Progenitor cell of endocrine pancreas (in vitro differentiated cells): ENCODE measurements at regions not wholly inside any gene's neighbourhood (a gene's known extent, or its start where the extent isn't known, plus 50 kb on each side); places are given as distances from the start of the nearest gene placed in this dataset.

Source experiments
- DNase-seq: peaks from one replicate; pipeline ENCODE4 v3.0.0; 2021; ENCODE audit warnings: low spot score; ENCODE audit not compliant: unreplicated experiment
- H3K27ac Mint-ChIP-seq: 2 replicates; pipeline ENCODE4 v1.8.0; 2021; ENCODE audit warnings: mild to moderate bottlenecking, moderate library complexity, mixed read lengths
- H3K27me3 Mint-ChIP-seq: 2 replicates; pipeline ENCODE4 v1.8.0; 2021; ENCODE audit warnings: mixed read lengths
- H3K36me3 Mint-ChIP-seq: 2 replicates; pipeline ENCODE4 v1.8.0; 2022; ENCODE audit warnings: mixed read lengths; ENCODE audit not compliant: insufficient read depth
- H3K4me1 Mint-ChIP-seq: 2 replicates; pipeline ENCODE4 v1.8.0; 2021; ENCODE audit warnings: low read depth, mixed read lengths
- H3K4me3 Mint-ChIP-seq: 2 replicates; pipeline ENCODE4 v1.8.0; 2021; ENCODE audit warnings: low read depth, mild to moderate bottlenecking, moderate library complexity, mixed read lengths
- H3K9me3 Mint-ChIP-seq: 2 replicates; pipeline ENCODE4 v1.8.0; 2021; ENCODE audit warnings: low read depth, mixed read lengths
- TF ChIP-seq, protein P1 (sequence below): fragments of 200-600 bp; sonication (generic); IDR thresholded peaks from one replicate; pipeline ENCODE4 v1.5.0; 2021; ENCODE audit warnings: antibody characterized with exemption, mild to moderate bottlenecking; ENCODE audit not compliant: unreplicated experiment

DNA sequence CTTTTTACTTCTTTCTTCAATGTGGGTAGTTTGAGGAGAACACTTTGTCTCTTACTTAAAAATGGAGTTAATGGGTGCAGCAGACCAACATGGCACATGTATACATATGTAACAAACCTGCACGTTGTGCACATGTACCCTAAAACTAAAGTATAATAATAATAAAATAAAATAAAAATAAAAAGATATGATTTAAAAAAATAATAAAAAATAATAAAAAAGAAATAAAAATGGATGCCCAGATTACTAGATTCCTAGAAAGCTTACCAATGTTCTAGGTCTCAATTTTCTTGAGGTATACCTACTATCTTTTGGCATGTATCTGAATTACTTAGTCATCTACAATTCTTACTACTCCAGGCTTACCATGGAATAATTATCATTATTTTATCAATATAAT lies 2001.6 kb upstream of the CDH9 start:
- no peak for DNase-seq
- no peaks in the 10 kb centered on the region for H3K27me3 Mint-ChIP-seq
- TF ChIP-seq, protein P1, sequence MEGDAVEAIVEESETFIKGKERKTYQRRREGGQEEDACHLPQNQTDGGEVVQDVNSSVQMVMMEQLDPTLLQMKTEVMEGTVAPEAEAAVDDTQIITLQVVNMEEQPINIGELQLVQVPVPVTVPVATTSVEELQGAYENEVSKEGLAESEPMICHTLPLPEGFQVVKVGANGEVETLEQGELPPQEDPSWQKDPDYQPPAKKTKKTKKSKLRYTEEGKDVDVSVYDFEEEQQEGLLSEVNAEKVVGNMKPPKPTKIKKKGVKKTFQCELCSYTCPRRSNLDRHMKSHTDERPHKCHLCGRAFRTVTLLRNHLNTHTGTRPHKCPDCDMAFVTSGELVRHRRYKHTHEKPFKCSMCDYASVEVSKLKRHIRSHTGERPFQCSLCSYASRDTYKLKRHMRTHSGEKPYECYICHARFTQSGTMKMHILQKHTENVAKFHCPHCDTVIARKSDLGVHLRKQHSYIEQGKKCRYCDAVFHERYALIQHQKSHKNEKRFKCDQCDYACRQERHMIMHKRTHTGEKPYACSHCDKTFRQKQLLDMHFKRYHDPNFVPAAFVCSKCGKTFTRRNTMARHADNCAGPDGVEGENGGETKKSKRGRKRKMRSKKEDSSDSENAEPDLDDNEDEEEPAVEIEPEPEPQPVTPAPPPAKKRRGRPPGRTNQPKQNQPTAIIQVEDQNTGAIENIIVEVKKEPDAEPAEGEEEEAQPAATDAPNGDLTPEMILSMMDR = no peak
- H3K9me3 Mint-ChIP-seq = no peaks in the 10 kb centered on the region
- H3K4me1 Mint-ChIP-seq = no peaks in the 10 kb centered on the region
- H3K27ac Mint-ChIP-seq = no peak overlapping the region
- no peaks in the 10 kb centered on the region for H3K36me3 Mint-ChIP-seq
- H3K4me3 Mint-ChIP-seq = no peak overlapping the region

GRCh38 chr5:29037716-29038115 lies 1999.3 kb upstream of the CDH9 start:
- Mint-ChIP-seq H3K4me3 (no peak overlapping the region), H3K27ac (no peak overlapping the region), H3K9me3 (no peaks in the 10 kb centered on the region), H3K4me1 (no peaks in the 10 kb centered on the region), H3K36me3 (no peaks in the 10 kb centered on the region), H3K27me3 (no peaks in the 10 kb centered on the region)
- TF ChIP-seq, protein P1 = no peak
- no peak for DNase-seq

- Mint-ChIP-seq H3K9me3 (no peaks in the 10 kb centered on the region), H3K4me3 (no peak overlapping the region), H3K4me1 (no peaks in the 10 kb centered on the region), H3K36me3 (no peaks in the 10 kb centered on the region), H3K27ac (no peak overlapping the region), H3K27me3 (no peaks in the 10 kb centered on the region)
- no peak for DNase-seq
- TF ChIP-seq, protein P1 = no peak
Measured at GRCh38 chr5:29024052-29024451, 1985.7 kb upstream of the CDH9 start.

- TF ChIP-seq, protein P1 = no peak
- Mint-ChIP-seq H3K27me3 (no peaks in the 10 kb centered on the region), H3K4me3 (no peak overlapping the region), H3K9me3 (no peaks in the 10 kb centered on the region), H3K36me3 (no peaks in the 10 kb centered on the region), H3K27ac (no peak overlapping the region), H3K4me1 (no peaks in the 10 kb centered on the region)
- no peak for DNase-seq
Measured at GRCh38 chr5:29023541-29023940, 1985.2 kb upstream of the CDH9 start.

DNA sequence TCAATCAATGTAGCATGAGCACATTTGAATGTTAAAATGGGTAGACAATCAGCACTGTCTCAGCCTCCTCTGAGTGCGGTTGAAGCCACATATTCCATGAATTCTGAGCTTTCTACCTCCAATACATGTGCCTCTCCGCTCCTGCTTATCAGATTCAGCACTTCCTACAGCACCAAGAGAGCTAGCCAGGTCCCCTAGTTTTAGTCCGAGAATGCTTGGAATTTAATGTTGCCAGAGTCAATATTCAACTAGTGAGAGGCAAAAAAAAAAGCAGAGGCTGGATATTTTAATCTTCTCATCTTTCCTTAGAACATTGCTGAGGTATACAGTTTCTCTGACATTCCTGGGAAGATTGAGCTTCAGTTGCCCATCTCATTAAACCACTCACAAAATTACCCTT lies 1979.1 kb upstream of the CDH9 start:
- no peaks in the 10 kb centered on the region for H3K36me3 Mint-ChIP-seq
- TF ChIP-seq, protein P1 = no peak
- H3K27me3 Mint-ChIP-seq = no peaks in the 10 kb centered on the region
- peaks cover 7% of the 10 kb centered on the region for H3K4me1 Mint-ChIP-seq
- H3K27ac Mint-ChIP-seq = no peak overlapping the region
- H3K4me3 Mint-ChIP-seq = no peak overlapping the region
- H3K9me3 Mint-ChIP-seq = no peaks in the 10 kb centered on the region
- no peak for DNase-seq

DNA sequence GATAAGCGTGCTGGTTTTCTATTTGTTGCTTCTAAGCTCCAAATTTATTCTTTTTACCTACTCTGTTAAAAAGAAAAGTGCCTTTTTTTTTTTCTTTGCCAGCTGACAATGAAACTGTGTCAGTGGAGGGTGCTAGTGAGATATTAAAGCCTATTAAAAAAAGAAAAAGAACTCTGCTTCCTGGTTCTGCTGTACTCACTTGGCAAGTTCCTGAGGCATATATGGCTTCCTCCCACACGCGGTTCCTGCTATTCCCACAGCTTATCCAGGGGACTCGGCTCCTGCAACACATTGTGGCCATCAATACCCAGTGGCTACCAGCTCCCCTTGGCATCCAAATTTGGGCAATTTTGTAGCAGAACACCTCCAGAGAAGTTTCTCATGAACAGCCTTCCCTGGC lies 1977.7 kb upstream of the CDH9 start:
- peaks cover 7% of the 10 kb centered on the region for H3K4me1 Mint-ChIP-seq
- no peak for DNase-seq
- H3K36me3 Mint-ChIP-seq = no peaks in the 10 kb centered on the region
- H3K27me3 Mint-ChIP-seq = no peaks in the 10 kb centered on the region
- TF ChIP-seq, protein P1 = no peak
- no peak overlapping the region for H3K27ac Mint-ChIP-seq
- no peak overlapping the region for H3K4me3 Mint-ChIP-seq
- no peaks in the 10 kb centered on the region for H3K9me3 Mint-ChIP-seq
